ENCODE measurements at regions not wholly inside any gene's neighbourhood (a gene's known extent, or its start where the extent isn't known, plus 50 kb on each side); places are given as distances from the start of the nearest gene placed in this dataset.
"Not testable (repeated sequence)": the region's sequence is repeated elsewhere in the genome, so short reads cannot be mapped to it uniquely, and the experiment has no call there.

DNA sequence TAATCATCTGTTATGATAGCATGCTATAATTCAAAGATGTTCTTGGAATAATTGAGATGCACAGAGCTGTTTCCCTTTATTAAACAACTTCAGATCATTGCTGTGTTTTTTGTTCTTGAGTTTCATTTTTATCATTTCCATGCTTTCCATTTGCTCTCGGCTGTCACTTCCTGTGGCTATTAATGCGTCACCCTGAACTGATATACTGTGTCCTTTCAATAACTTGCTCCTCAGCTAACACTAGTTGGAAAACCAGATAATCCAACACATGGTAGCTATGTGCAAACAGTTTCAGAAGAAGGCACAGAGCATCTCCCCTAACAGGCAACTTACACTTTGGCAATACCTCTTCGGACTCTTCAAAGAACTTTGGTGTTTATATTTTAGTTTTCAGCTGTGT is 376.0 kb downstream of the GBA3 start:
- no peak for DNase-seq

- DNase-seq, result no peak
These were observed 375.6 kb downstream of the GBA3 start for GRCh38 chr4:23068287-23068686.

DNA sequence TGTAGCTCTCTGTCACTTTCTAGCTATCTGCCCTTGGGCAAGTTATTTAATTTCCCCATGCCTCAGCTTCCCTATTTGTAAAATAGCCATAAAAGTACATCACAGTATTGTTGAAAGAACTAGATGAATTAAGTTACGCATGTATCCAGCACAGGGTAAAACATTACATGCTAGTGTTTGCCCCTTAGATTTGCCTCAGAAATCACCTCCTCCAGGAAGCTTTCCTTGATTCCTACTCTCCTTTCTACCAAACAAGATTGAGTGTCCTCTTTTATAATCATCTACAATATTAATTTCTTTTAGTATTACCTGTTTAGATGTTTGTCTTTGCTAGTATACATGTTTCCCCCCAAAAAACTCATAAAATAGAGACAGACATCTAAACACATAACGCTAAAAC is 369.5 kb downstream of the GBA3 start:
- DNase-seq, result no peak

DNA sequence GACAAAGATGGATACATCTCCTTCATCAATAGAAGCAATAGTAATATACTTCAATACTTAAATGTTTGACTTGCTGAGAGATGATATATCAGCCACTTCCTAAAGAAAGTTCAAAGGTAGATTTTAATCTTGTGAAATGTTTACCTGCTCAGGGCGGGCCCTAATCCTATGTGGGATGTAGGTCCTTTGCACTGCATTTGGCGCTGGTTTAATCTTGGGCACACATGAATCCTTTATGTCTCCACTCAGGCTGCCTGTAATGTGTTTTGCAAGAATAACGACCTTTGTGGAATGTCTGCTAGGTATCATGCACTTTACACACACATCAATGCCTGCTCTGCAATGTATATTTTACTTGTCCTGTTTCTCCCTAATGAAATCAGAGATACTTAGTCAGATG is 368.7 kb downstream of the GBA3 start:
- no peak for DNase-seq

DNA sequence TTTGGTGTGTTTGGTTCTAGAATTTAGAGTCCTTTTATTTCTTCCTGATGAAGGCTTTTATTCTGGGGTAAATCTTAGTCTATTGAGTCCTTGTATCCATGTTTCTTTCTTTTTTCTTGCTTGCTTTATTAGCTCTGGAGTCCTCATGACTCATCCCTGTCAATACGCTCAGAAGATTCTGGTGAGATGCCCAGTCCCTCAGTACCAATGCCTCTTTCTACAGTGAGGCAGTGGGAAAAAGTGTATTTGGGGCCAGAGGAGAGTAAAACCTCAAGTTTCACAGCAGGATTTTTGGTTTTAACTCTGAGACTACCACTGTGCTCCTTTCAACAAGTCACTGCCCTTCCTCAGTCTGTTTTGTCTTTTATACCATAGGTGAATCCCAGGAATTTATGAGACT is 368.0 kb downstream of the GBA3 start:
- DNase-seq, result no peak

DNA sequence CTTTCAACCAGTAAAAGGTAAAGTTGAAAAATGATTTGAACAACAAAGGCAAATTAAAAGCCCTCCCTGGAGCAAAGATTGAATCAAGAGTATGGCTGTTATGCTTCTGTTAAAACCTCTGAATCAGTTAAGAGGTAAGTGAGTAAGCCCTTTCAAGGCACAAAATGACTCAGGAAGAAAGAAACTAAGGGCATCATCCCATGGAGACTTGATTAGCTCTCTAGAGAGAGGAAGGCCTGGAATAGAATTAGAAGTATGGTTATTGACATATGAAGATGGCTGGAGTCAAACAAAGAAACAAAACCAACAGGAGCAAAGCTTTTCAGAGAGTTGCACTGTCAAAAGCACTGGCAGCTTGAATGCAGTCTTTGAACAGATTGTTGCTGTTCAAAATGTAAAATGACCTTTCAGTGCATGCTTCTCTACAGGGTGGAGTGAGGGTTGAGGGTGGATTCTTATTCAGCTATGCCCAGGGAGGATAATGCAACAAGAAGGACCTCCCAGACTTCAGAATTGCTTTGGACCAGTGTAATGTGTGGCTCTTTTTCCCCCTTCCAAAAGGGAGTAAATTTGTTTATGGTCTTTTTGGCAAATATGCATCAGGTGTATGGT is 365.5 kb downstream of the GBA3 start:
- DNase-seq, result no peak

DNA sequence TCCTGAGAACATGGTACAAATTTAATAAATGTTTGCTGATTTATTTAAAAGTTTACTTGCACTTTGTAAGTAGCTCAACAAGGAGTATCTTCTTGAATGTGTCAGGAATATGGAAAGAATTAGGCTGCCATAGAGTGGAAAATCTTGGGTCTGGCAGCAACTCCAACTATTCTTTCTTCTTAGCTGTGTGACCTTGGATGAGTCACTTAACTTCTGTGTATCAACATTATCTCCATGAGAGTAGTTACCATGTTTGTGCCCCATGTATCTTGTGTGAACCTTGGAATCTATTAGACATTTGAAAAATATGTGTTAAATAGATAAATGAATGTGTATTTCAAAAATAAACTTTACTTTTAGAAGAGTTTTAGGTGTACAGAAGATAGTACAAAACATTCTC is 348.8 kb downstream of the GBA3 start:
- DNase-seq, result no peak

- DNase-seq, result no peak
These were observed 347.8 kb downstream of the GBA3 start for GRCh38 chr4:23040539-23040938.

DNA sequence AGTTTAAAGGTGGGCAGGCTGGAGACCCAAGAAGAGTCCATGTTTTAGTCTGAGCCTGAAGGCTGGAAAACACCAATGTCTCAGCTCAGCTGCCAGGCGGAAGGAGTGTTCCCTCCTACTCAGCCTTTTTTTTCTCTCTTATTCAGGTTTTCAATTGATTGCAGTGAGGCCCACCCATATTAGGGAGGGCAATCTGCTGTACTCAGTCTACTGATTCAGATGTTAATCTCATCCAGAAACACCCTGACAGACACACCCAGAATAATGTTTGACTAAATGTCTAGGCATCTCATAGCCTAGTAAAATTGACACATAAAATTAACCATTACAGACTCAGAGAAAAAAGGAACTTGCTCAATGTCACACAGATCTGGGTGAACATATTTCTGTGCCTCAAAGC is 347.1 kb downstream of the GBA3 start:
- DNase-seq, result no peak

- peak; percentile 33 to 84 for DNase-seq
These were observed 346.1 kb downstream of the GBA3 start for GRCh38 chr4:23038626-23039491.

DNA sequence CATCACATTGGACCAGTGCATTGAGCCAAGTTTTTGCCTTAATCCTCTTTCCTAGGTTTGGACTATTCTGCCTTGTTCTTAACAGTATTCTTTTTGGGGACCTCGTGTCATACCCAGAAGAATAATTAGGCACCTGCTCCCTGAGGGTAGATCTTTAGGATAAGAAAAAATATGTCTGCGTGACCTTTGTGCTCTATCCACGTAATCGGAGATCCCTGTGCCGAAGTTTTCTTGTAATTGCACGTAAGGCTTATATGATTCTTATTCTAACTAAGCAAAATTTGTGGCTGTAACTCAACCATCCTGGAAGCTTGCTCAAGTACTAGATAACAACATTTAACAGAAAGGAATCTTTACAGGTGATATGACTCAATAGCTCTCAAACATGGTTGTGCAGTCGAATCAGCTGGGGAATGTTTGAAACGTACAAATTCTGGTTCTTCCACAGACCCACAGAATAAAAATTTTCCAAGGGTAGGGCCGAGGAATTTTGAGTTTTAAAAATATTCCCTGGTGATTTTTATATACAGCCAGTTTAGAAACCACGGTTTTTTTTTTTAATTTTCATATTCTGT is 344.3 kb downstream of the GBA3 start:
- no peak for DNase-seq

- DNase-seq, result no peak
These were observed 343.8 kb downstream of the GBA3 start for GRCh38 chr4:23036503-23036902.

DNA sequence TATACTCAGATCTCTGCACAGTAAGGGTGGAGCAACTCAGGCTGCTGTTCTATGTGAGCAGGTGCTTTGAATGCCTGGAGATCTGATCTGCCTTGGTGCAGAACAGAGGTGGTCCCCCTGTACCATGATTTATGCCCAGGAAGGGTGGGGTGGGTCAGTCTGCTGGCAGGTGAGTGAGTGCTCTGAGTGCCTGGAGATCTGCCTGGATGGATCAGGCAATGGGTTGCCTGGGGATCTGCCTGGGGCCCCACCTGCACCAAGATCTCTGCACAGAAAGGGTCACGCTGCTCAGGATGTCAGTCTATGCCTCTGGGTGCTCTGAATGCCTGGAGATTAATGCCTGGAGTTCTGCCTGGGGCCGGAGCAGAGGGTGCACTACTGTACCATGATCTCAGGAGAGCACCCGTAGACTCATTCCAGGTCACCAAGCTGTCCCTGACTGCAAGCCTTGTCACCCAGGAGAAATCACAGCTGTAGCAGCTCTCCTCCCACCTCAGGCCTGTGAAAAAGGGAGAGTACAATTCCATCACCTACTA is 342.9 kb downstream of the GBA3 start:
- DNase-seq, result no peak

GRCh38 chr4:23034731-23035130 is 342.0 kb downstream of the GBA3 start:
- peak in 1 of 2 experiments; percentile 32 for DNase-seq

- DNase-seq, result no peak
These were observed 341.1 kb downstream of the GBA3 start for GRCh38 chr4:23033796-23034195.

DNA sequence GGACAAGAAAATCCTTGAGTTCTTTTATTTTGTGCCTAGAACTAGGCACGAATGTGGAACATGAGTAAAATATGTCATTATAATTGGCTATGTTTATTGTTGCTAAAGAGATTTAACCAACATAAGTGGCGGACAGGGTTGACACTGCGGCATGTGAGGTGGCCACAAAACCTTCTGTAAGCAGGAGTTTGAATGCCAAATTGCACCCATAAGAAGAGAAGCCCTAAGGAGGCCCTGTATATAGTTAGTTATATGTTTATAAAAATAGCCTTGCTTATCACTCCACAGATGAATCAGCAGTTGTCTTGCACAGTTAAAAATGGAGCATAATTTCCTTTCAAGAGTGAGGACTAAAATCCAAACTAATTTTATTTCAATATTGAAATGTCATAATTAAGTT is 336.1 kb downstream of the GBA3 start:
- DNase-seq, result no peak

GRCh38 chr4:23023666-23024065 is 330.9 kb downstream of the GBA3 start:
- DNase-seq, result no peak

- peak; percentile 7 to 37 for DNase-seq
These were observed 330.4 kb downstream of the GBA3 start for GRCh38 chr4:23023121-23023520.

DNA sequence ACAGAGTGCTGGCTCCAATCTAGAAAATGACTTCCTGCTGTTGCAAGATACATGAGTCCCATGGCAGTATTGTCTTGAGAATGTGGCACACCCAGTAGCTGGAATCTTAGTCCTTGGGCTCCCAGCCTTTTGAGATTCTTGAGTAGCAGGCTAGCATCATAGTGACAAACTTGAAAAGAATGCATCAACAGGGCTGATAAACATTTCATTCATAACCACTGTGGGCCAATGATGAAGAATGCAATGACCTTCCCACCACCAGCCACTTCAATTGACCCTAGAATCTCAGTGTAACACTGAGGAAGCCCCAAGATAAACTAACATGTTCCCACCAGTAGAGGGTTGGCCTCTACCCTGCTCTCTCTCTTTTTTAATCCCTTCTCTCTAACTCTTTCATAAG is 329.3 kb downstream of the GBA3 start:
- DNase-seq, result no peak

DNA sequence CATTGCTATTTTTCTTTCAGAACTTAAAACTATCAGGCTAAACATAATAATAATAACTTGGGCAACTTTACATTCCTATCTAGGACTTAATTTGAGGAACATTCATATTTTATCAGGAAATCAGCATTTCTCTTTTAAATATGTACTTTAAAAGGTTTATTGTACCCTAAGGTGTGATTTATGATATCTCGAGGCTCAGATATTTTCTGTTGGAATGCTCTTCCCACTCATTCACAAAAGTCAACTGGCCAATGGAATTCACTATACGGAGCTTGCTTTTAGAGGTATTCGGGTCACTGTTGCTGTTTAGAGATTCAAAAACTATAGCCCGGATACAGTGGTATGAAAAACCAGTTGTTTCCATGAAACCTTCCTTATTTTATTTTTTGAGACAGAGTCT is 328.3 kb downstream of the GBA3 start:
- DNase-seq, result no peak

DNA sequence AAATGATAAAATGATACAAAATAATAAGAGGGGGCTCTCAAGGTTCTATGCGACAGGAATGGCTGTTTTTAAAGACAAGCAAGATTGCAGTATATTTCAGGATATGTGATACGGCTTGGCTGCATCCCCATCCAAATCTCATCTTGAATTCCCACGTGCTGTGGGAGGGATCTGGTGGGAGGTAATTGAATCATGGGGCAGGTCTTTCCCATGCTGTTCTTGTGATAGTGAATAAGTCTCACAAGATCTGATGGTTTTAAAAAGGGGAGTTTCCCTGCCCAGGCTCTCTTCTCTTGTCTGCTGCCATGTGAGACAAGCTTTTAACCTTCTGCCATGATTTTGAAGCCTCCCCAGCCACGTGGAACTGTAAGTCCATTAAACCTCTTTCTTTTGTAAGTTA is 327.7 kb downstream of the GBA3 start:
- DNase-seq, result not testable (repeated sequence)

GRCh38 chr4:23016981-23017380 is 324.2 kb downstream of the GBA3 start:
- DNase-seq, result no peak

DNA sequence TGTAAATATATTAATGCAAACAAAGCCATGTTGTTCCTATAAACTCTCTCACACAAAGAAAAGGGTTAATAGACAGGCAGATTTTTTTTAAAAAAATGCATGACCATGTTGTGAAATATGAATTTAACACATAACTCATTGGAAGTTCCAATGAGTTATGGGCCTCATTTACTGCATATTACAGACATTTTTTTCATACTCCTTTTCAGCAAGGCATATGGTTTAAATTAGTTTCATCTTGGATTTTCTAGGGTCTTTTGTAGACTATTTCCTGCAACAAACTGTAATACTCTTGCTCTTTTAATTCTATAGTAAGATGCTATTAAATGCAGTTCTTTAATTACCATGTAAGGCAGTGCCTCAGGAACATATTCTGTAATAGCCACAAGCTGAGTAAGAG is 323.1 kb downstream of the GBA3 start:
- DNase-seq, result no peak

DNA sequence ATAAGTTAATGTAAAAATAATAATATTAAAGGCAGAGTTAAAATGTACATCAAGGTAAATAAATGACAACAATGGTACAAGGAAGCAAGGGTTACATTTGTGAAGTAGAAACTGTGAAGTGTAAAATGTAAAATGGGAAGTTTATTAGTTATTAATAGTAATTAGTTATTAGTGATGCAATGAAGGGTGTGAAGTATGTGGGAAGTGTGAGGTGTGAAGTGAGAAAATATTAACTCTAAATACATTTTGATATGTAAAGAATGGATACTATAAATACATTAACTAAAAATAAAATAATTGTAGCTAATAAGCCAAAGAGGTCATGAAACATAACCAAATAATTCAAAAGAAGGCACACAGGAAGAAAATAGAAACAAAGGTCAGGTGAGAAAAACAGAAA is 316.4 kb downstream of the GBA3 start:
- DNase-seq, result no peak
